OCI-M1 (cell line): ENCODE measurements at regions not wholly inside any gene's neighbourhood (a gene's known extent, or its start where the extent isn't known, plus 50 kb on each side); places are given as distances from the start of the nearest gene placed in this dataset.

Experiments used
- DNase-seq: peaks from one replicate; lab custom pipeline; 2025; lab: John Stamatoyannopoulos, UW

GRCh38 chr6:40074306-40075055 lies 140.2 kb upstream of the MOCS1 start:
- no peak for DNase-seq

DNA sequence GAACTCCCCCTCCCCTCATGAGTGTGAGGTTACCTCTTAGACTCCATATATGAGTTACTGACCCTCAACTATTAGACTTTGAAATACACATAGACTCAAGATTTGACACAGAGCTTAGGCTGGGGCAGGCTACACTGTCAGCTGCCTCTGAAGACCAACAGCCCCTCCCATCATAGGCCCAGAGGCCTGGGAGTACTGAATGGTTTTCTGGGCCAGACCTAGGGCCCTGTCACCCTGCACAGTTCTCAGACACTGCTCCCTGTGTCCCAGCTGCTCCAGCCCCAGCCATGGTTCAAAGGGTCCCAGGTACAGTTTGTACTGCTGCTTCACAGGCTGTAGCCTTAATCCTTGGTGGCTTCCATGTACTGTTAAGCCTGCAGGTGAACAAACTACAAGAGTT lies 132.1 kb upstream of the MOCS1 start:
- no peak for DNase-seq

DNA sequence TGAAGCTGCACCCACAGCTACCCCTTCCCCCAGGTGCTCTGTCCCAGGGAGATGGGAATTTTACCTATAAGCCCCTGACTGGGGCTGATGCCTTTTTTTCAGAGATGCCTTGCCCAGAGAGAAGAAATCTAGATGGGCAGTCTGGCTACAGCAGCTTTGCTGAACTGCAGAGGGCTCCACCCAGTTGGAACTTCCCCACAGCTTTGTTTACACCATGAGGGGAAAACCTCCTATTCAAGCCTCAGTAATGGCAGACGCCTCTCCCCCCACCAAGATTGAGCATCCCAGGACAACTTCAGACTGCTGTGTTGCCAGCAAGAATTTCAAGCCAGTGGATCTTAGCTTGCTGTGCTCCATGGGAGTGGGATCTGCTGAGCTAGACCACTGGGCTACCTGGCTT lies 122.6 kb upstream of the MOCS1 start:
- no peak for DNase-seq

DNA sequence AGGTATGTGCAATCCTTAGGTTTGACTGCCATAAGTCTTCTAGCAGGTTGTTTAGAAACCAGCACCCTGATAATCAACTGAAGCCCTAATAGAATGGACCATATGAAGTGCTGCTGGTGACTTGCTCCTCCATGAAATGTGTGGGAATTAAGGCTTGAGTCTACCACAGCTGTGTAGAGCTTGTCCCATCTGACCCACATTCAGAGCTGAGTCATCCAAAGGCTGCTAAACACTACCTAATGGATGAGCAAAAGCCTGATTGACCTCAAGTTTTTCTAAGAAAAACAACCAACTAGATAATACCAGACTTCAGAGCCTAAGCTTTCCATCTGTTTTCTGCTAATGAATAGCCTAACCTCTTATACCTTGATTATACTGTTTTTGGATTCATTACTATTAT lies 120.3 kb upstream of the MOCS1 start:
- no peak for DNase-seq

- DNase-seq, result no peak
Measured at GRCh38 chr6:40054186-40054585, 119.9 kb upstream of the MOCS1 start.

- DNase-seq, result no peak
Measured at GRCh38 chr6:40049128-40049527, 114.9 kb upstream of the MOCS1 start.

DNA sequence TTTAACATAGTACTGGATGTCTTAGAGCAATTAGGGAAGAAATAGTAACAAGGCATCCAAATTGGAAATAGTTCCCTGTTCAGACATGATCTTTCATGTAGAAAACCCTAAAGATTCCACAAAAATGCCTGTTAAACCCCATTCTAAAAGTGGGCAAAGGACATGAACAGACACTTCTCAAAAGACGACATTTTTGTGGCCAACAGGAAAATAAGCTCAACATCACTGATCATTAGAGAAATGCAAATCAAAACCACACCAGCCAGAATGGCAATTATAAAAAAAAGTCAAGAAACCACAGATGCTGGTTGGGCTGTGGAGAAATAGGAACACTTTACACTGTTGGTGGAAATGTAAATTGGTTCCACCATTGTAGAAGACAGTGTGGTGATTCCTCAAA lies 109.9 kb upstream of the MOCS1 start:
- DNase-seq, result no peak

DNA sequence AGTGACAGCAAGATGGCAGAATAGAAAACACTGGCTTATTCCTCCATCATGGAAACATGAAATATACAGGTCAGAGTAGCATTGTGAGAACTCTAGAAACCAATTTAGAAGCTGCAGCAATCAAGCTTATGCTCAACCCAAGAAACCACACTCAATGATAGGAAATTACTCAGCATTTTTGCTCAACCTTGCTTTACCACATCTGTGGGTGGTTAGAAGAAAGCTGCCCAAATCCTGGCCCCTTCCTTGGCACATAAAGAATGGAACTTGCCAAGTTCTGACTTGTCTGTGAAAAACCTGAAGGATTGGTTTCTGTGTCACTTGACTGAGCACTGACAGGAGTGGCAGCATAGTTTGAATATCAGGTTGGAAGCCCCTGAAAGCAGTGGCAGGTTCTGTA lies 108.0 kb upstream of the MOCS1 start:
- peak; percentile 65 for DNase-seq

DNA sequence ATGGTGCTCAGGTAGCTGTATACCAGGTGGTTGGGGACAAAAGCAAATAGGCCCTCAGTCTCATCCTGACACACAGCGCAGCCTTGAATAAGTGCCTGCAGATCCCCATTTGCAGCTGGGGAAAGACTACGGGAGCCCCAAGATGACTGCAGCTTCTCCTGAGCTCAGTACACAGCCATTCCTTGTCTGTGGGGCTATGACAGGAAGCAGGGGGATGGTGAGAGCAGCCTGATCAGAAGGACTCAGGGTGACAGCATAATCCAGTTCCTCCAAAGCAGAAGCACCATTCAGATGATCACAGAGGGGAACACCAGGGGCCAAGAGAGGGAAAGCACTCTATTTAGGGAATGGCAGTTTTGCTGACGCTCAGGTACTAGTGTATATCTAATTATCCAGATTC lies 104.8 kb upstream of the MOCS1 start:
- no peak for DNase-seq

- DNase-seq, result no peak
Measured at GRCh38 chr6:40038626-40039025, 104.4 kb upstream of the MOCS1 start.

DNA sequence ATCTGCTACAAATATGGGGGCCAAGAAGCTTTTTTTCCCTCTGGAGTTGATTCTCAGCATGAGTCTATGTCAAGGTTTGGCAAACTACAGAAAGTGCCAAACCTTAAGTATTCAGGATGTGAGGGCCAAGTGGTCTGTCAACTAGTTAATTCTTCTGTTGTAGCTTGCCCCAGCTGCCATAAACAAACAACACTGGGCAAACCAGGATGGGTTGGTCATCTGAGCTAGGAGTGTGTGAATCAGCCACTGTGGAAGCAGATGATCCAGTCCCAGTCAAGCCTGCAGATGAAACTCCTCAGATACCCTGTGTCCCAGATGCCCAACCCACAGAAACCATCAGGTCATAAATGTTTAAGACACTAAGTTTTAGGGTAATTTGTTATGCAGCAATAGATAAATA lies 103.0 kb upstream of the MOCS1 start:
- no peak for DNase-seq

DNA sequence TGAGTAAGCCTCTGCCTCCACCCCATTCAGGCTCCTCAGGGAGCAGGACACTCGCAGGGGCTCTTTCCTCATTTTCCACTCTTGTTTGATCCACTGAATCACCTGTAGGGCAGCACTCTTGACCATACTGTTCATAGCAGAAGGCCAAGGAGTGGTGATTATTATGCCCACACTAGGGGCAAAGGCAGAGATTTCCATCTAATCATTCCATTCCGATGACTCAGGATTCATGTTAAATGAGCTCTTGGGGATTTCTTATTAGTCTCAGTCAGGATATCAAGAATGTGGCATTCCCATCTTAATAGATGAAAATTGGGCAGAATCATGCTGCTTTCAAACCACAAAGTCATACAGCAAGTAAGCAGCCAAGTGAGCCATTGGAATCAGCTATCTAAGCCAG lies 101.9 kb upstream of the MOCS1 start:
- DNase-seq, result no peak

- DNase-seq, result no peak
Measured at GRCh38 chr6:40028449-40028848, 94.2 kb upstream of the MOCS1 start.

DNA sequence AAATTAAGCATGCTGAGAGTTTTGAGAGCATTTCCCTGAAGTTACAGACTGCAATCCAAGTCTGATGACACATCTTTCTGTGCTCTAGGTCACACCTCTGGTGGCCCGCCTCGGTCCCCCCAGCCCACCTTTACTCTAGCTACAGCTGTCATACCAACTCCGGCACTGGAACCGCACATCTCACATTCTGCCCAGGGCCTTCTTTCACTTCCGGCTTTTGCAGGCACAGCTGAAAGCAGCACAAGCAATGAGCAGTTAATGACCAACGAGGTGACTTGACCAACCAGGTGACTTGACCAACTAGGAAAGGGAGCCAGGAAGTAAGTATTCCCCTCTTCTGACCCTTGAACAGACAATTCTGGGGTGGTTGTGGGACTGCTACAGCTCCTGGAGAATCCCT lies 88.6 kb upstream of the MOCS1 start:
- no peak for DNase-seq

- no peak for DNase-seq
Measured at GRCh38 chr6:40020166-40020565, 85.9 kb upstream of the MOCS1 start.

GRCh38 chr6:40015530-40015929 lies 81.3 kb upstream of the MOCS1 start:
- no peak for DNase-seq

DNA sequence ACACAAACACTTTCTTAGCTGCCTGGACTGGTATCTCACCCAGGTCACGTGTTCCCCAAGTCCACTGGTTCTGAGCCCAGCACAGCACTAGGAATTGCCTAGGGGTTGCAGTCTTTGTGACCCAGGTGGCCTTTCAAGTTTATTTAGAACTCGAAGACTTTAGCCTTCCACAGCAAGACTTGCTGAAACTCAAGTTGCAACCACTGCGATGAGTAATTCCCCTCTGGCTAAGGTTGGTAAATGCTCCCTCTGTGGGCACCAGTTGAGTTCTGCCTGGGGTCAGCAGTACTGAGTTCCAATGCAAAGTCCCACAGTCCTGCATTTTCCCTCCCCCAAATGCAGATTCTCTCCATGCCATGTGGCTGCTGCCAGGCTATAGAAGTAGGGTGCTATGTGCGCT lies 77.6 kb upstream of the MOCS1 start:
- DNase-seq, result no peak

DNA sequence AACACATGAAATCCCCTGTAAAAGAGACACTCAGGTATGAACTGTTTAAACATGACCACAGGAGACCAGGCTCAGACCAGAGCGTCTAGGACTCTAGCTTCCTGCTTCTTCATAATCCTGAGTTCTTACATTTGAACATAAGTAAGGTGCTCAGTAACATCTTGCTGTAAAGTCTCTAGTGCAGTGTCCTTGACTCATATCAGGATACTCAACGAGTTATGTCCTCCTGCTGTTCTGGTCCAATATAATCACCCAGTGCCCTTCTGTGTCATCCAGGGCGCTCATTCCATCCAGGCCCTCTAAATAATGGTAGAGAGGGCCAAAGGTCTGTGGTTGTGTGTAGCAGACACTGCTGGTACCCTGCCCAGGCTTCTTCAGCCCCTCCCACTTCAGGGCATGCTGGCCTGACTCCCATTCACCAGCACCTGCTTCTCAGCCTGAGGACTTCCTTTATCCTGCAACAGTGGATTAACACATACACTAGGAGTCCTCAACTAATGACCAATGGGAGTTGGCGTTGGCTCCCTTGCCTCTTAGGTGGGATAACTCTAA lies 66.8 kb upstream of the MOCS1 start:
- no peak for DNase-seq

DNA sequence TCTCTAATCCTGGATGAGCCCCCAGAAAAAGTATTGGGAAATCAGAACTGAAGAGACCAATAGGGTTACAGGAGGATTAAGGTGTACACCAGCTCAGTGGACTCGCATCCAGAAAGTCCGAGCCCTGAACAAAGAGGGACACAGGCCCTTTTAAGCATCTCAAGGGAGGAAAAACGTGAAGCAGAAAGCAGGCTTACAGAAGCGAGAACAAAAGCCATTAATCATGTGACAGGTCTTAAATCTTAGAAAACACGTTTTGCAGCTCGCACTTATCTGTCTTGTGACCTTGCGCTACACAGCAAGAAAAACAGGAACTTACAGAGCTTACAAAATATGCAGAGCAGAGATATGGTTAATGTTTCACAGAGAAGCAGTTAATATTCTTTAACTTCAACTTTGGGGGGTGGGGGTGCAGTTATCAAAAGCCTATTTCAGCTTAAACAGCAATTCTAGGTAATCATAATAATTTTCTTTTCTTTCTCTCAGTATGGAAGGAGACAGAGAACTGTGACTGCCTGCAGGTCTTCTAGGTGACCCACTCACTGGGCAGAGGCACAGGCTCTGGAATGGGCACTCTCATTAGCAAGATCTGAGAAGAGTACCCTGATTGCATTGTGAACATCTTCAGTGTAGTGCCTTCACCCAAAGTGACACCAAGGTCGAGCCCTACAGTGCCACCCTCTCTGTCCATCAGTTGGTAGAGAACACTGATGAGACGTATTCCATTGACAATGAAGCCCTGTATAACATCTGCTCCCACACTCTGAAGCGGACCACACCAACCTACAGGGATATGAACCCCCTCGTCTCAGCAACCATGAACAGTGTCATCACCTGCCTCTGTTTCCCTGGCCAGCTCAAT lies 65.0 kb upstream of the MOCS1 start:
- peak; percentile 98 for DNase-seq

- DNase-seq, result no peak
Measured at GRCh38 chr6:39998126-39998525, 63.9 kb upstream of the MOCS1 start.

GRCh38 chr6:39997101-39997635 lies 62.9 kb upstream of the MOCS1 start:
- DNase-seq, result no peak

DNA sequence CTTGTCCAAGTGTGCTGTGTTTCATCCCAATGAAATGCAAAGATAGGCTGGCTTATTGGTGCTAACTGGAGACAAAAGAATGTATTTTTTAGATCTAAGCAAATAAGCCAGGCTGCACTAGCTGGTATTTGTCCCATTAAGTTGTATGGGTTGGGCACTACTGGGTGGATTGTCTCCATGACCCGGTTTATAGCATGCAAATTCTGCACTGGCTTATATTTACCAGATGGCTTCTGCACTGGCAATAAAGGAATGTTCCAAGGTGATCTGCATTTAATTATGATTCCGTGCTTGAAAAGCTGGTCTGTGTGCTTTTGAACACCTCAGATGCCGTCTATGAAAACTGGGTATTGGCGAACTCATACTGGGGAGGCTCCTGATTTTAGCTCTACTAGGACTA lies 61.4 kb upstream of the MOCS1 start:
- no peak for DNase-seq
